ENCODE measurements at regions not wholly inside any gene's neighbourhood (a gene's known extent, or its start where the extent isn't known, plus 50 kb on each side); places are given as distances from the start of the nearest gene placed in this dataset.

- Histone ChIP-seq H3K4me3 (ENCODE audit: low read depth, low read length) (no peak overlapping the region), H3K36me3 (ENCODE audit: insufficient read depth) (no peaks in the 10 kb centered on the region), H3K27ac (ENCODE audit: low read depth) (no peak overlapping the region), H3K4me1 (ENCODE audit: insufficient read depth) (no peaks in the 10 kb centered on the region)
- no peak for DNase-seq (ENCODE audit: extremely low spot score)
- WGBS, result 77% methylated on average over 2 of the region's 2 CpGs
Observed at GRCh38 chr1:163870666-163871065, 548.9 kb downstream of the NUF2 start.

GRCh38 chr1:163872067-163872466 is 550.3 kb downstream of the NUF2 start:
- H3K36me3 ChIP-seq (ENCODE audit: insufficient read depth), result no peaks in the 10 kb centered on the region
- no peak overlapping the region for H3K27ac ChIP-seq (ENCODE audit: low read depth)
- 54% methylated on average over 4 of the region's 4 CpGs for WGBS
- H3K4me1 ChIP-seq (ENCODE audit: insufficient read depth), result no peaks in the 10 kb centered on the region
- no peak for DNase-seq (ENCODE audit: extremely low spot score)
- H3K4me3 ChIP-seq (ENCODE audit: low read depth, low read length), result no peak overlapping the region

GRCh38 chr1:163874070-163874469 is 552.3 kb downstream of the NUF2 start:
- Histone ChIP-seq H3K4me1 (ENCODE audit: insufficient read depth) (no peaks in the 10 kb centered on the region), H3K36me3 (ENCODE audit: insufficient read depth) (no peaks in the 10 kb centered on the region), H3K27ac (ENCODE audit: low read depth) (no peak overlapping the region), H3K4me3 (ENCODE audit: low read depth, low read length) (no peak overlapping the region)
- 83% methylated on average over 1 of the region's 1 CpG for WGBS
- DNase-seq (ENCODE audit: extremely low spot score), result no peak

GRCh38 chr1:163875200-163875926 is 553.6 kb downstream of the NUF2 start:
- Histone ChIP-seq H3K36me3 (ENCODE audit: insufficient read depth) (no peaks in the 10 kb centered on the region), H3K27ac (ENCODE audit: low read depth) (no peak overlapping the region), H3K4me1 (ENCODE audit: insufficient read depth) (no peaks in the 10 kb centered on the region), H3K4me3 (ENCODE audit: low read depth, low read length) (no peak overlapping the region)
- 68% methylated on average over 10 of the region's 10 CpGs for WGBS
- no peak for DNase-seq (ENCODE audit: extremely low spot score)

- Histone ChIP-seq H3K4me3 (ENCODE audit: low read depth, low read length) (no peak overlapping the region), H3K36me3 (ENCODE audit: insufficient read depth) (no peaks in the 10 kb centered on the region), H3K27ac (ENCODE audit: low read depth) (no peak overlapping the region), H3K4me1 (ENCODE audit: insufficient read depth) (no peaks in the 10 kb centered on the region)
- DNase-seq (ENCODE audit: extremely low spot score), result no peak
- WGBS, result 49% methylated on average over 6 of the region's 6 CpGs
Observed at GRCh38 chr1:163875927-163876320, 554.2 kb downstream of the NUF2 start.

- H3K36me3 ChIP-seq (ENCODE audit: insufficient read depth), result no peaks in the 10 kb centered on the region
- DNase-seq (ENCODE audit: extremely low spot score), result no peak
- no peak overlapping the region for H3K27ac ChIP-seq (ENCODE audit: low read depth)
- H3K4me3 ChIP-seq (ENCODE audit: low read depth, low read length), result no peak overlapping the region
- H3K4me1 ChIP-seq (ENCODE audit: insufficient read depth), result no peaks in the 10 kb centered on the region
- 80% methylated on average over 4 of the region's 4 CpGs for WGBS
Observed at GRCh38 chr1:163876546-163876945, 554.8 kb downstream of the NUF2 start.

GRCh38 chr1:163877016-163877415 is 555.3 kb downstream of the NUF2 start:
- no peak for DNase-seq (ENCODE audit: extremely low spot score)
- no peaks in the 10 kb centered on the region for H3K36me3 ChIP-seq (ENCODE audit: insufficient read depth)
- H3K4me3 ChIP-seq (ENCODE audit: low read depth, low read length), result no peak overlapping the region
- H3K27ac ChIP-seq (ENCODE audit: low read depth), result no peak overlapping the region
- H3K4me1 ChIP-seq (ENCODE audit: insufficient read depth), result no peaks in the 10 kb centered on the region

- no peaks in the 10 kb centered on the region for H3K36me3 ChIP-seq (ENCODE audit: insufficient read depth)
- no peak overlapping the region for H3K27ac ChIP-seq (ENCODE audit: low read depth)
- WGBS, result 84% methylated on average over 8 of the region's 8 CpGs
- no peak for DNase-seq (ENCODE audit: extremely low spot score)
- no peaks in the 10 kb centered on the region for H3K4me1 ChIP-seq (ENCODE audit: insufficient read depth)
- H3K4me3 ChIP-seq (ENCODE audit: low read depth, low read length), result no peak overlapping the region
Observed at GRCh38 chr1:163885510-163885909, 563.8 kb downstream of the NUF2 start.

- no peak for DNase-seq (ENCODE audit: extremely low spot score)
- 53% methylated on average over 1 of the region's 1 CpG for WGBS
- H3K27ac ChIP-seq (ENCODE audit: low read depth), result no peak overlapping the region
- H3K4me1 ChIP-seq (ENCODE audit: insufficient read depth), result no peaks in the 10 kb centered on the region
- H3K4me3 ChIP-seq (ENCODE audit: low read depth, low read length), result no peak overlapping the region
- H3K36me3 ChIP-seq (ENCODE audit: insufficient read depth), result no peaks in the 10 kb centered on the region
Observed at GRCh38 chr1:163896001-163896400, 574.2 kb downstream of the NUF2 start.

- Histone ChIP-seq H3K4me3 (ENCODE audit: low read depth, low read length) (no peak overlapping the region), H3K36me3 (ENCODE audit: insufficient read depth) (no peaks in the 10 kb centered on the region), H3K4me1 (ENCODE audit: insufficient read depth) (no peaks in the 10 kb centered on the region), H3K27ac (ENCODE audit: low read depth) (no peak overlapping the region)
- no peak for DNase-seq (ENCODE audit: extremely low spot score)
- 61% methylated on average over 5 of the region's 5 CpGs for WGBS
Observed at GRCh38 chr1:163897412-163898155, 575.8 kb downstream of the NUF2 start.

- Histone ChIP-seq H3K4me1 (ENCODE audit: insufficient read depth) (no peaks in the 10 kb centered on the region), H3K4me3 (ENCODE audit: low read depth, low read length) (no peak overlapping the region), H3K27ac (ENCODE audit: low read depth) (no peak overlapping the region), H3K36me3 (ENCODE audit: insufficient read depth) (no peaks in the 10 kb centered on the region)
- no peak for DNase-seq (ENCODE audit: extremely low spot score)
Observed at GRCh38 chr1:163906283-163906682, 584.5 kb downstream of the NUF2 start.

GRCh38 chr1:163912170-163912884 is 590.6 kb downstream of the NUF2 start:
- Histone ChIP-seq H3K36me3 (ENCODE audit: insufficient read depth) (no peaks in the 10 kb centered on the region), H3K4me1 (ENCODE audit: insufficient read depth) (no peaks in the 10 kb centered on the region), H3K4me3 (ENCODE audit: low read depth, low read length) (no peak overlapping the region), H3K27ac (ENCODE audit: low read depth) (no peak overlapping the region)
- WGBS, result 77% methylated on average over 4 of the region's 4 CpGs
- no peak for DNase-seq (ENCODE audit: extremely low spot score)

- no peak overlapping the region for H3K4me3 ChIP-seq (ENCODE audit: low read depth, low read length)
- no peak for DNase-seq (ENCODE audit: extremely low spot score)
- H3K36me3 ChIP-seq (ENCODE audit: insufficient read depth), result no peaks in the 10 kb centered on the region
- H3K4me1 ChIP-seq (ENCODE audit: insufficient read depth), result no peaks in the 10 kb centered on the region
- no peak overlapping the region for H3K27ac ChIP-seq (ENCODE audit: low read depth)
Observed at GRCh38 chr1:163914785-163915413, 593.1 kb downstream of the NUF2 start.
